HTR-8/SVneo (cell line): ENCODE measurements at regions not wholly inside any gene's neighbourhood (a gene's known extent, or its start where the extent isn't known, plus 50 kb on each side); places are given as distances from the start of the nearest gene placed in this dataset.
A peak's percentile ranks its signal among the peaks of the same experiment; 100 is the strongest.
"Not testable (repeated sequence)": the region's sequence is repeated elsewhere in the genome, so short reads cannot be mapped to it uniquely, and the experiment has no call there.

Source experiments
- DNase-seq: peaks from one replicate; pipeline ENCODE4 v3.0.0; 2011; ENCODE audit warnings: low spot score, mixed read lengths; ENCODE audit not compliant: insufficient read length
- FAIRE-seq: peaks from 2 replicates; lab custom pipeline; 2011; peaks lifted over from hg19 to GRCh38; lab: Jason Lieb, UNC

DNA sequence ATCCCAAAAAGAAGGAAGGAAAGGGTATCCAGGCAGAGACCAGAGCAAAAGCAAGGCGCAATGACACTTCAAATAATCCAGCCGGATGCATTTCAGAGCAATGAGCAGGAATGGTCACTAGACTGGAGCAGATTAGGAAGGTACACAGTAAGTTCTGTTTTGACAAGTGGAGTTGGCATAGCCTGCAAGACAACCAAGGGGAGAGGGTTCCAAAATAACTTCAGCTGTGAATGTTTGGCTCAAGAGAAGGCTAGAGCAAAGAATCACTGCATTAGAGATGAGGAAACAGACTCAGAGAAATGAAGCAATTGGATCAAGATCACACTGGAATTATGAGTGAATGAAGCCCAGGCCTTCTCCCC lies 90.0 kb upstream of the EGFL6 start:
- FAIRE-seq (no peak), DNase-seq (no peak)

DNA sequence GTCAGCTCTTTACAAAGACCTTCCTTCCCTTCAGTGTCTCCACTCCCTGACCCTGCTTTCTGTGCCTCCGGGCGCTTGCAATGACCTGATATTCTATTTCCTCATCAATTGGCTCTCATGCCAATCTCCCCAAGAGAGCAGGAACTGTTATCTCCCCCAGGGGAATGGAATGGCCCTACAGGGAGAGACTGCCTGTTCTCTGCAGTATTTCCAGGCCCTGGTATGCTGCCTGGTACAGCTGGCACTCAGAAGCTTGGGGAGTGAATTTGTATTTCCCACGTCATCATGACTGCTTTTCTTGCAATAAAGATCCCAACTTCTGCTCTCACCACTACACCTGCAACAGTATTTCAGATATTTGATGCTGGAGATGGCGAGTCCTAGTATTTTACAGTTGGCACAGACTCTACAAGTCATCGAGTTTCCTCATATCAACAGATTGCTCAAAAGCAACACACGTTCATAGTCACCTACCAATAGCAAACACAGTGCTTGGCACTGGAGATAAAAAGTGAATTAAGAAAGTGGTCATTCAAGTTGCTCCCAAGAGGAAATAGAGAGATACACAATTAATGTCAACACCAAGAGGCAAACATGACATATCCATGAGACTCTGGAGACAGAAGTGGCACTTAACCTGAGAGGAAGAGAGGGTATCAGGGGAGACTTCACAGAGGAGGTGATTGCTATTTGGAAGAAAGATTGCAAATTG lies 90.5 kb upstream of the EGFL6 start:
- DNase-seq (no peak), FAIRE-seq (no peak)

DNA sequence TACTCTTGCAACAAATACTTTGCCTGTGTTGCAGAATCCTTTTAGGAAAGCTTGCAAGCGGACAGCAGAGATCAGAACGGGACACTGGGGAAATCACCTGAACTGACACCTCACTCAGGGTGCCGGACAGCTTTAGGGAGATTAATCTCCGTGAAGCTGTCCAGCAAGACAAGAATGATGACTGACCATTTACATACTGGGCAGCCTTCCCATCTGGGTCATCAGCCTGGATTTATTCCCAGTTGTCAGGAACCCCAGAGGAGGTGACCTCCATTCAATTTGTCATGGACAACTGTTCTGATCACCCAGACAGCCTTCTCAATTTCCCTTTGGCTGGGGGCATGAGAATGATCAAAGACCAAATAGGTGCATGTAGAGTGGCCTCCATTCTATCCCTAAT lies 93.0 kb upstream of the EGFL6 start:
- FAIRE-seq: no peak
- no peak for DNase-seq

DNA sequence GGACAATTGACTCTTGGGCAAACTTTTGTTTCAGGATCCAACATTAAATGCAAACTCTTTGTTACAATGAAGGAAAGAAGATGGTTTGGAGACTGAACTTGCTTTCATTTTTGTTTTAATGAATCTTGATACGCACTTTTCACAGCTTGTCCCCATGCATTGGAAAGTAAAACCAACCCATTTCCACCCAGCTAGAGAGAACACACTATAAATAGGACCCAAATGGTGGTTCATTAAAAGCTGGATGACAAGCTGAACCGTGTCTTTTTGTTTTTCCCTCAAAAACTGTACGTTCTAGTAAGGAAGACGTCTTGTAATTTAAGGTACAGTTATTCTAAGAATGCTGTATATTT lies 95.3 kb upstream of the EGFL6 start:
- DNase-seq (no peak), FAIRE-seq (no peak)

DNA sequence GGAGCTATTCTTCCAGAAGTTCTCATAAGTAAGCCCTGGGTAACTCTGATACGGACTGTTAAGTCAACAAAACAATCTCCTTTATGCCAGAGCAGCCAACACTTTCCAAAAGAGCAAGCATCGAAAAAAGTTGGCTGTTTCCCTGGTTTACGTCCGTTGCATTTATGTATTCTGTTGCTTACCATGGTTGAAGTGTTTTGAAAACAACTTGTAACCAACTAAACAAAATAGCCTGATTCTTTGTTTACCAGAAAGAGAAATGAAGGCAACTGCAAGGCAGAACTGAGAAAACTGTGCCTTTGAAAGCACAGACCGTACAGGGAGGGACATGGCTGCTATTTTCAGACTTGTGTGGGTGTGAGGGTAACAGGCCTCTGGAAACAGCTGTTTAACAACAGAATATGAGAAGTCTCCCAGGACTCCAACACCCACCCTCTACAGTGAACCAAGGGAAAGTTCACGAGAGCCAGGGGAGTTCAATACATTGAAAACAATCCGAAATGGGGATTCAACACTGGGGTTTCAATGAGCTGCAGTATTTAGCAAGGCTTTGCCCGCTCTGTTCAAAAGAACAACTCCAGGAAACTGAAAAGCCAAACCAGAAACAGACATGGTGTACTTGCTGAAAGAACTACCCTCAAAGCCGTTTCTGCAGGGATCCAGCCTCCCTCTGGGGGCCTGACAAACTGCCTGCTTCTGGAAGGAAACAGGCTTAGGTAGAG lies 95.8 kb upstream of the EGFL6 start:
- no peak for DNase-seq
- no peak for FAIRE-seq

DNA sequence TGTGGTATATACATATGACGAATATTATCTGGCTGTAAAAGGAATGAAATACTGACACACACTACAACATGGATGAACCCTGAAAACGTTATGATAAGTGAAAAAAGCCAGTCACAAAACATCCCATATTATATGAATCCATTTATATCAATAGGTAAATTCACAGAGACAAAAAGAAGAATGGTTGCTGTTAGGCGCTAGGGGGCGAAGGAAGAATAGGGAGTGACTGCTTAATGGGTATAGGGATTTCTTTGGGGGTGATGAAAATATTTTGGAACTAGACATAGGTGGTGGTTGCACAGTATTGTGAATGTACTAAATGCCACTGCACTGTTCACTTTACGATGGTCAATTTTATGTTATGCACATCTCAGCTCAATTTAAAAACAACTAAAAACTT lies 96.4 kb upstream of the EGFL6 start:
- FAIRE-seq (no peak), DNase-seq (no peak)

DNA sequence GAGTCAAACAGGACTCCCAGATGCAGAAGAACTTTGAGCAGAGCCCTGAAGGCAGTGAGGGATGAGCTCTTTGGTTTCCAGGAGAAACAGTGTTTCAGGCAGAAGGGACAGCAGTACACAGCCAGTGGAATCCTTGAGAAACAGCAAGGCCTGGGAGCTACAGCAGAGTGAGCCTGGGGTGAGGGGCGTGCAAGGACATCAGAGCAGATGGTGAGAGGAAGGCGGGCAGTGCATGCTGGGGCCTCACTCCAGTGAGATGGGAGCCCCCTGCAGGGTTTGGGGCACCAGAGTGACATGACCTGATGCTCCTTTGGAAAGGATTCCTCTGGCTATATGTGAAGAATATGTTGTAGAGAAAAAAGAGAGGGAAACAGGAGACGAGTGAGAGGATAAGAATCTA lies 98.1 kb upstream of the EGFL6 start:
- FAIRE-seq (no peak), DNase-seq (no peak)

DNA sequence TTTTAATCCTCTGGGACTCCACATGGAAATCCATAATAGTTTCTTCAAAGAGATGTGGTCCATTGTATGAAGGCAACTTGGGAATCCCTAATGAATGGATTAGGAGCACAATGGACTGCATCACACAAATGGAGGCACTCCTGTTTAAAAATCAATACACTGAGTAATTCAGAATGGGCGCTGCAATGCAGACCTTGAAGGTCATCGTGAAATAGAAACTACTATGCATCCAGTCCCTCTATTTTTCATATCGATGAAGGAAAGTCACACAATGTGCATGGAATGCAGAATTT lies 98.8 kb upstream of the EGFL6 start:
- DNase-seq (no peak), FAIRE-seq (no peak)

DNA sequence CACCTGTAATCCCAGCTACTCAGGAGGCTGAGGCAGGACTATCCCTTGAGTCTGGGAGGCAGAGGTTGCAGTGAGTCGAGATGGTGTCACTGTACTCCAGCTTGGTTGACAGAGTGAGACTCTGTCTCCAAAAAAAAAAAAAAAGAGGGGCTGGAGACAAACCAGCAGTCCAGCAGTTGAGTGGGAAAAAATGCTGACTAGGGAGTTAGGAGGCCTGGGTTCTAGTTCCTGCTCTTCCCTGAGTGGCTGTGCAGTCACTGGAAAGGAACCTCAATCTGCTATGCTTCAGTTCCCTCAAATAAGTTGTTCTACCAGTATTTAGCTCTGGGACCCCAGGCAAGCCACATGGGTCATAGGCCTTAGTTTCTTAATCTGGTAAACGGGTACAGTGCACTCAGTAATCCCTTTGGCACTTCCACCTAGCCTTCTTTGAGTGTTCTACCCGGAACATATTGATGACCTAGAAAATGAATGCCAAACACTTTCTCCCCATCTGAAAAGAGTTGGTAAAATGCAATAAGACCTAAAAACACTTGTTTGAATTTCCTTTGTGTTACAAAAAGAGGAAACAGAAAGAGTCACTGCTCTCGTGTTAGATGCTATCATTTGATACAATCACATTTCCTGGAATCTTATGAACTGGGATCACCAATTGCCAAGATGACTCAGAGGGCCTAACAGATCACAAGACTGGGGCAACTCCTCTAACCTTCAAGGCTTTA lies 99.3 kb upstream of the EGFL6 start:
- FAIRE-seq: no peak

DNA sequence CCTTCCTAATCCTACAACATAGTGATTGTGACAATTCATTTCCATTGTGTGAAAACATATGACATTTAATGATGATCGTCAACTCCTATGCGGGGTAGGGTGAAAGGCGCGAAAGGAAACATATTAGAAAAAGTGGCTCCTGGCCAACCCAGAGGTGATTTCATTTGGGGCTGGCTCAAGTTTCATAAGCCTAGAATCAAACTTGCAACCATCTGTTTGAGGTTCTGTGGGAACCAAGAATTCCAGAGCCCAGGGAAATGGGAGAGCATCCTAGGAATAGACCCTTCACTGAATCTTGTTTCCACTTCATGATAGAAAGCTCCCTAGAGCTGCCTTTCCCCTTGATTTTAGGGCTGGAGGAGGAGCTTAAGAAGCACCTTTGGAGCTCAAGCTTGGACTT lies 101.3 kb upstream of the EGFL6 start:
- DNase-seq: no peak

More for the DNA sequence above, 99.3 kb upstream of the EGFL6 start:
- DNase-seq: no peak

DNA sequence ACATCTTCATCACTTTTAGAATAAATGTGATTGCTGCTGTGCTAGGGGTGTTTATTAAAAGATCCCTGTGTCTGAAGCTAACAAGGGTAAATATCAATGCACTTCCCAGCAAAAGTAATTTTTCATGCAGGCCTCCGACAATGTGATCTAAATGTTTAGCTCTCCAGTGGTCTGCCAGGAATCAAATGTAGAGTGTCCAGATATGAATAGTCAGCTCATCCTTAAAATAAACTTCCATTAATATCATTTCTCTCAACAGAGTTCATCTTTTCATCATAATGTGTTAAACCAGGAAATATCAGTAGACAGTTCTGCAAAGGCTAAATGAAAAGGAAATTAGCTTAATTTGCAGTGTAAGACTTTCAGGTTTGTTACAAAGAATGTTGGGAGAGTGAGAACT lies 102.2 kb upstream of the EGFL6 start:
- no peak for FAIRE-seq

More for the DNA sequence above, 101.3 kb upstream of the EGFL6 start:
- no peak for FAIRE-seq

DNA sequence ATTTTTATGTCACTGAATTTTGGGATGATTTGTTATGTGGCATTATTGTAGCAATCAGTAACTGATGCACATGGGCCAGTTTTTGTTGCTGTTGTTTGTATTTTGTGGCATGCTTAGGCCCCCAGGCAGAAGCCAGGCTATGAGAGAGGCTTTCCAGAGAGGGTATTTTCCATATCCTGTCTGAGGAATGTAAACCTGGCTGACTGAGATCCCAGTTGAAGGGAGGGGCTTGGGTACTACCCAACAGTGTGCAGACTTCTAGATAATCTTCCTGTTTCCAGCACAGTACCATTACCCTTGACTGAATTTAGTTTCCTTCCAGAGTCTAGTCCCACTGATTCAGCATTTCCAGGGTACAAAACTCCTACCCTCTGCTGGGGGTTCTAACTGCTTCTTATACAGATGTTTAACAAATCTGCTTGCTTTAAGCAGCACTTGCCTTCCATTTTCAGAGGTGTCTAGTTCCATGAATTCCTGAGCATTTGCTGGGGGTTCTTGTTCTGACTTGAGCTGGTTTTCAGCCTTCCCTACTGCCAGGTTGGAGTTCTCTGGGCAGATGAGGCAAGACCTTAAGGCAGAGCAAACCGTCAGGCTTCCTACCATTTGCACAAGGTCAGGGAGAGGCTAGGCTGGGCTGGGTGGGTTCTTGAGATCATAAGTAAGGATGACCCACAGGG lies 104.7 kb upstream of the EGFL6 start:
- FAIRE-seq (no peak), DNase-seq (no peak)

More for the DNA sequence above, 102.2 kb upstream of the EGFL6 start:
- no peak for DNase-seq

DNA sequence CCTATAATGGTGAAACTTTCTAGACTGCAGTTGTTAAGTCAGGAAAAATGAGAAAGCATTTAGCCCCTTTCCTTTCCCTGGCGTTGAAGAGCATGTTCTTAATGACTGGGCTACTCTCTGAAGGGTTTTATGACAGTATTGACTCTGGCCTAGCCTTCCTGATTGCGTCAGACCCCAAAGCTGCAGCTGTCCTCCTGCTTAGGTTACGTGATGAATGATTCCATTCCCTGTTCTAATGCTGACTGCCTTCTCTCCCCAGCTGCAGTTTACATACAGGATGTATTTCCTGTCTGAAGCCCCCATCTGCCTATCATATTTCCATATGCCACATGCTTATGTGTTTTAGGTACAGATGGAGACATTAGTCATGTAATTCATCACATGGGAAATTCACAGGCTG lies 105.8 kb upstream of the EGFL6 start:
- DNase-seq (peak; percentile 74), FAIRE-seq (peak; percentile 91)

DNA sequence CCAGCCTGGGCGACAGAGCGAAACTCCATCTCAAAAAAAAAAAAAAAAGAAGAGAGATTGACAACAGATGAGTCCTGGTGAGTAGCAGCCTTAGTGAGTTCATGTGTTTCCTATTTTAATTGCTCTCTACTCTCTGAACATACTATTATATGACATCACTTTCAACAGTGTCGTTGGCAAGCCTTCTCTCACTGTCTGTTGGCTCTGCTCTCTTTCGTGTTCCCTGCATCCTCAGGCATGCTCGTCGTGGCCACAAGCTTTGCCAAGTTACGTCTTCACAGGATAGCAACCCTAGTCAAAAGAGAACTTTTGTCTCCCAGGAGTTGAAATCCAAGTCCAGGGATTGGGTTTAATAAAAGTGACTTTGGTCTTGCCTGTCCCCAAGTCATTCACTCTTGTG lies 117.1 kb upstream of the EGFL6 start:
- FAIRE-seq: no peak
- no peak for DNase-seq

DNA sequence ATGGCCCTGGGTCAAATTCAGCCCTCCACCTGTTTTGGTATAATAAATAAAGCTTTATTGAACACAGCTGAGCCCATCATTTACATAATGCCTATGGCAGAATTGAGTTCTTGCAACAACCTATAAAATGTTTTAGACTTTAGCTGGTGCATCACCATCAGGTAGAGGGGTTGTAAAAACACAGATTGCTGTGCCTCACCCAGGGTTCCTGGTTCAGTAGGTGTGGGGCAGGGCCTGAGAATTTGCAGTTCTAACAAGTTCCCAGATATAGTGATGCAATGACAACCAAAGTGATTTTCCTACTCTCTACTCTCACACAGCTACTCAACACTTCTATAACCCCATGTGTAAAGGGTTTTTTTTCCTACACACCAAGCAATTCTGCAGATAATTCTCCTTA lies 120.0 kb upstream of the EGFL6 start:
- FAIRE-seq: no peak
- no peak for DNase-seq

DNA sequence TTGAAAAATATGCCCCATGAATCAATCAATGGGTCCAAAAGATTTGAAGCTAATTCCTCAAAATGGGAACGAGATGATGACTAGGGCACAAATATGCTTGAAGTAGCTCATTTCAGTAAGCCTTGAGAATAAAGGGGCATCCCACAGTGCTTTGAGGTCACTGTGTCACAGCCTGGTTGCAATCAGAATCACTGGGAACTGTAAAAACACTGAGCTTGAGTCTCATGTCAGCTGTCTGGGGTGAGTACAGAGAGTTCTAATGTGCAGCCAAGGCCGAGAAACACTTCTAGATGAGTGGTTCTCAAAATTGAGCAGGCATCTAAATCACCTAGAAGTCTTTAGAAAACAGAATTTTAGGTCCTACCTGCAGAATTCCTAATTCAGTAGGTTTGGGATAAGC lies 120.5 kb upstream of the EGFL6 start:
- FAIRE-seq (no peak), DNase-seq (no peak)

DNA sequence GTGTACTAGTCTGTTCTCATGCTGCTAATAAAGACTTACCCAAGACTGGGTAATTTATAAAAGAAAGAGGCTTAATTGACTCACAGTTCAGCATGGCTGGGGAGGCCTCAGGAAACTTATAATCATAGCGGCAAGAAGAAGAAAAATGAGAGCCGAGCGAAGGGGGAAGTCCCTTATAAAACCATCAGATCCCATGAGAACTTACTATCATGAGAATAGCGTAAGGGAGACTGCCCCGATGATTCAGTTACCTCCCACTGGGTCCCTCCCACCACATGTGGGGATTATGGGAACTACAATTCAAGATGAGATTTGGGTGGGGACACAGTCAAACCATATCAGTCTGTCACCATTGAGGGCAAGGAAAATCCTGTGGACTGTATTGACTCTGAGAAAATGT lies 121.8 kb upstream of the ATXN3L start:
- not testable (repeated sequence) for FAIRE-seq, DNase-seq

DNA sequence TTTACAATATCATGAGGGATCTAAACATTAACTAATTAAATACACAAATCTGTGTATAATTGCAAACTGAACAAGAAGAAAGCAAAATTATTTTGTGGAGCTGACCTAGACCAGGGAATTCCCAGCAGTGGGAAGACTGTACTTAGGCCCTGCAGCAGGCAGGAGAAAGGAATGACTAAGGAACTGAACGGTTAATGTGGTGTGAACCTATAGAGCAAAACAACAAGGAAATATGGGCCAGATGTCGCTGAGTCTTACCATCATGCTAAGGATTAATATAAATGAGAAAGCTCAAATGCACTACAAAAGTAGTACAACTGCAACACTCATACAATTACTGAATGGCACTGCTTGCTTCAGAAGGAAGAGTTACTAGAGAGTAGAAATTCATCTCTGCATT lies 120.3 kb upstream of the ATXN3L start:
- FAIRE-seq (no peak), DNase-seq (no peak)

DNA sequence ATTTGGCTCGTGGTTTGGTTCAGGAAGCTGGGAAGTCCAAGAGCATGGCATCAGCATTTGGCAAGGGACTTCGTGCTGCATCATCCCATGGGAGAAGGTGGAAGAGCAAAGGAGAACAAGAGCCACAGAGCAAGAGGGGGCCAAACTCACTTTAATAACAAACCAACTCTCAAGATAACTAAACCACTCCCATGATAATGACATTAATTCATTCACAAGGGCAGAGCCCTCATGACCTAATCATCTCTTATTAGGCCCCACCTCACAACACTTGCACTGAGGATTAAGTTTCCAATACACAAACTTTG lies 113.4 kb upstream of the ATXN3L start:
- DNase-seq: no peak
- no peak for FAIRE-seq

DNA sequence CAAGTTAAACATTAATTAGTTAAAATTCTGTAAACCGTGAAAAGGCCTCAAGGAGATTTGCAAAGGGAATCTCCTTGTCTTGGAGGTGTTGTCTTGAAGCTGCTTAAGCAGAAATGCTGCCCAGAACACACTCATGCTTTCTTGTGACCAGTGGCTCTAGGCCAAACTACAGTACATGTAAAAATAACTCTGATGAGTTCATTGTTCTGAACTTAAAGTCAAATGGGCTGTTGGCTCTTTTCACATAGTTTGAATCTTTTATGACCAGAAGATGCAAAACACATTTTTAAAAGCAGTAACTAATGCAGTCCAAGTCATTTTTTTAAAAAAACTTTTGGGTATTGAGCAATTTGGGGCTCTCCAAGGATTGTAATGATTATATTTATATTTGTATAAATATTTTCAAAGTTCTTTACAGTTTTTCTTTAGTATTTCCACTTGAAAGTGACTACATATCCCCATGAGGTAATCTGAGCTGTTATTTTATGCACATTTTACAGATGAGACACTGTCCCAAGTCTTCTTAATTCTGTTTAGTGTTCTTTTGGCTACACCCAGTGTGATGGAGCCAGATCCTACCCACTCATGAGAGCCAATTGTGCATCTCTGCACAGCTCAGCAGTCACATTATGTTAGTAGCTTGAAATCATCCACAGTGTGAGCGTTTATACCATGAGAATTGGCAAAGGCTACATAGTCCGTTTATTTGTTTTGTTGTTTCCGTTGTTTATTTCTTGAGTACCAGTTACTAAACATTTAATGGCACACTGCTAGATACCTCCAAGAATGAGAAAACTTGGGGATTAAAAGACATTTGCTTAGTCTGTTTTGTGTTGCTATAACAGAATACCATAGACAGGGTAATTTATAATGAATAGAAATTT lies 112.8 kb upstream of the ATXN3L start:
- FAIRE-seq (no peak), DNase-seq (peak; percentile 40)
